MCF 10A (cell line): ENCODE measurements at regions not wholly inside any gene's neighbourhood (a gene's known extent, or its start where the extent isn't known, plus 50 kb on each side); places are given as distances from the start of the nearest gene placed in this dataset.

ENCODE experiments used
- BruUV-seq: library from RNA; stranded (reverse); fragments of 400-500 nt; replicated peaks from 2 replicates; lab custom pipeline; 2021; lab: Mats Ljungman, UMichigan
- CTCF ChIA-PET: fragments of 300-600 bp; sonication (Branson Sonifier 250); formaldehyde crosslinking; extraction: SDS; loops from one replicate; lab custom pipeline; 2021; ENCODE audit warnings: antibody characterized with exemption, inconsistent platforms; lab: Yijun Ruan, JAX
- POLR2A ChIA-PET: fragments of 300-600, 350-650 bp; sonication (Branson Sonifier 250); formaldehyde crosslinking; extraction: SDS; loops from one replicate; lab custom pipeline; 2020; ENCODE audit warnings: antibody characterized with exemption, inconsistent platforms; lab: Yijun Ruan, JAX
- DNase-seq: peaks from one replicate; pipeline ENCODE4 v3.0.0-alpha.2; 2018; ENCODE audit not compliant: unreplicated experiment
- H3K27ac Mint-ChIP-seq: one replicate; pipeline ENCODE4 v1.8.0; 2022; ENCODE audit warnings: mild to moderate bottlenecking, low read depth, mixed read lengths; ENCODE audit not compliant: unreplicated experiment
- H3K27me3 Mint-ChIP-seq: one replicate; pipeline ENCODE4 v1.8.0; 2022; ENCODE audit warnings: mixed read lengths; ENCODE audit not compliant: insufficient read depth, unreplicated experiment
- H3K36me3 Mint-ChIP-seq: one replicate; pipeline ENCODE4 v1.8.0; 2022; ENCODE audit warnings: mild to moderate bottlenecking, moderate library complexity, mixed read lengths; ENCODE audit not compliant: insufficient read depth, unreplicated experiment
- H3K4me1 Mint-ChIP-seq: one replicate; pipeline ENCODE4 v1.8.0; 2022; ENCODE audit warnings: mixed read lengths; ENCODE audit not compliant: insufficient read depth, unreplicated experiment
- H3K4me3 Mint-ChIP-seq: one replicate; pipeline ENCODE4 v1.8.0; 2022; ENCODE audit warnings: mild to moderate bottlenecking, moderate library complexity, mixed read lengths; ENCODE audit not compliant: unreplicated experiment
- H3K9me3 Mint-ChIP-seq: one replicate; pipeline ENCODE4 v1.8.0; 2022; ENCODE audit warnings: mixed read lengths; ENCODE audit not compliant: unreplicated experiment
- CTCF ChIP-seq: fragments of 200-600 bp; IDR thresholded peaks from one replicate; pipeline ENCODE4 v1.8.0; 2022; ENCODE audit warnings: antibody characterized with exemption, mild to moderate bottlenecking; ENCODE audit not compliant: unreplicated experiment
- intact Hi-C: fragments of 100-400 bp; cut with micrococcal nuclease; formaldehyde crosslinking; loops from 2 replicates; pipeline ENCODE4 v1.14.1; 2022

- Mint-ChIP-seq H3K4me1 (no peaks in the 10 kb centered on the region), H3K27ac (no peak overlapping the region)
- CTCF ChIA-PET: interaction anchor here (0.6 to 6.8 kb wide), 23 partner anchors 10 to 1638 kb away, joined by 3 to 70 read pairs (median 3); no protein-coding TSS in a partner anchor
These were observed 513.8 kb upstream of the FAM241A start for GRCh38 chr4:111631215-111631999.

GRCh38 chr4:111632641-111633151 lies 512.6 kb upstream of the FAM241A start:
- Mint-ChIP-seq H3K4me3 (no peak overlapping the region), H3K4me1 (peaks cover 6% of the 10 kb centered on the region), H3K27me3 (peaks cover 44% of the 10 kb centered on the region), H3K9me3 (no peaks in the 10 kb centered on the region), H3K36me3 (no peaks in the 10 kb centered on the region), H3K27ac (no peak overlapping the region)
- intact Hi-C loops: loop anchor here (5.0 kb wide), 3 partner anchors 350 to 1115 kb away; no protein-coding TSS in a partner anchor
- ChIA-PET CTCF (interaction anchor here (0.5 to 6.8 kb wide), 12 partner anchors 9 to 1586 kb away, joined by 3 to 70 read pairs (median 4); no protein-coding TSS in a partner anchor), POLR2A (interaction anchor here (0.6 to 0.7 kb wide), 2 partner anchors 149 to 503 kb away, joined by 3 read pairs; no protein-coding TSS in a partner anchor)
- no TSS peak for BruUV-seq
- DNase-seq: peak; percentile 29
- no peak for TF ChIP-seq CTCF

More at GRCh38 chr4:111631215-111631999, 513.8 kb upstream of the FAM241A start:
- DNase-seq: peak; percentile 34
- Mint-ChIP-seq H3K36me3 (no peaks in the 10 kb centered on the region), H3K27me3 (peaks cover 47% of the 10 kb centered on the region), H3K4me3 (no peak overlapping the region), H3K9me3 (no peaks in the 10 kb centered on the region)
- peak; percentile 29 for TF ChIP-seq CTCF
- POLR2A ChIA-PET: interaction anchor here (0.5 to 1.0 kb wide), 2 partner anchors 17 to 623 kb away, joined by 3 to 4 read pairs; no protein-coding TSS in a partner anchor
- no TSS peak for BruUV-seq
- intact Hi-C loops: loop anchor here (2.0 to 5.0 kb wide), 4 partner anchors 349 to 1114 kb away; no protein-coding TSS in a partner anchor

- Mint-ChIP-seq H3K4me1 (peaks cover 6% of the 10 kb centered on the region), H3K9me3 (no peaks in the 10 kb centered on the region), H3K27me3 (peaks cover 40% of the 10 kb centered on the region), H3K36me3 (no peaks in the 10 kb centered on the region), H3K27ac (no peak overlapping the region), H3K4me3 (no peak overlapping the region)
- POLR2A ChIA-PET: no interaction called here
- intact Hi-C loops: loop anchor here (5.0 kb wide), 3 partner anchors 351 to 1116 kb away; no protein-coding TSS in a partner anchor
- no peak for TF ChIP-seq CTCF
- no TSS peak for BruUV-seq
- CTCF ChIA-PET: interaction anchor here (0.6 to 6.8 kb wide), 5 partner anchors 8 to 1133 kb away, joined by 3 to 70 read pairs (median 4); no protein-coding TSS in a partner anchor
- no peak for DNase-seq
These were observed 511.5 kb upstream of the FAM241A start for GRCh38 chr4:111633663-111634266.
